PC-3 (cell line): ENCODE measurements at regions not wholly inside any gene's neighbourhood (a gene's known extent, or its start where the extent isn't known, plus 50 kb on each side); places are given as distances from the start of the nearest gene placed in this dataset.

Experiments
- EZH2phosphoT487 ChIP-seq: fragments of 300-600 bp; sonication (generic); IDR thresholded peaks from 2 replicates; pipeline ENCODE4 v1.6.1; 2018; ENCODE audit warnings: mild to moderate bottlenecking, antibody characterized with exemption, low read length, borderline replicate concordance
- TF ChIP-seq, protein P1 (sequence below): fragments of 300-600 bp; sonication (generic); conservative IDR thresholded peaks from 2 replicates; pipeline ENCODE4 v1.5.1; 2017; ENCODE audit warnings: antibody characterized with exemption, low read depth, mild to moderate bottlenecking, low read length

DNA sequence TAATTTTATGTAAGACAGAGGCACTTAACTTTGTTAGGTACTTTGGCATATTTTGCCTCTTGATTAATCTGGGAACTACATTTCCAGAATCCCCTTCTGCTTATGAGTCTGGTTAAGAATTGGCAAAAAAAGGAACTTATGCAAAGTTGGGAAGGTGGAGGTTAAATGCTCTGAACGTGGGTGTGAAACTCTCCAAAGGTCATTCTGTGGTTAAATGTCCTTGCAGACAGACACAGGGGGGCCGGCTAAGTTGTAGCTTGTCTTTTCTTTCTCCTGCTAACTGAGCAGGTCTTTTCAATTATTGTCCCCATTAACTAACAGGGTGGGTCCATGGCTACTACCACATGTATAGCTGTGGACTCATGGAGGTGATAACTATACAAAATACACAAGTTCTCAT is 248.6 kb upstream of the NOVA1 start:
- TF ChIP-seq, protein P1, sequence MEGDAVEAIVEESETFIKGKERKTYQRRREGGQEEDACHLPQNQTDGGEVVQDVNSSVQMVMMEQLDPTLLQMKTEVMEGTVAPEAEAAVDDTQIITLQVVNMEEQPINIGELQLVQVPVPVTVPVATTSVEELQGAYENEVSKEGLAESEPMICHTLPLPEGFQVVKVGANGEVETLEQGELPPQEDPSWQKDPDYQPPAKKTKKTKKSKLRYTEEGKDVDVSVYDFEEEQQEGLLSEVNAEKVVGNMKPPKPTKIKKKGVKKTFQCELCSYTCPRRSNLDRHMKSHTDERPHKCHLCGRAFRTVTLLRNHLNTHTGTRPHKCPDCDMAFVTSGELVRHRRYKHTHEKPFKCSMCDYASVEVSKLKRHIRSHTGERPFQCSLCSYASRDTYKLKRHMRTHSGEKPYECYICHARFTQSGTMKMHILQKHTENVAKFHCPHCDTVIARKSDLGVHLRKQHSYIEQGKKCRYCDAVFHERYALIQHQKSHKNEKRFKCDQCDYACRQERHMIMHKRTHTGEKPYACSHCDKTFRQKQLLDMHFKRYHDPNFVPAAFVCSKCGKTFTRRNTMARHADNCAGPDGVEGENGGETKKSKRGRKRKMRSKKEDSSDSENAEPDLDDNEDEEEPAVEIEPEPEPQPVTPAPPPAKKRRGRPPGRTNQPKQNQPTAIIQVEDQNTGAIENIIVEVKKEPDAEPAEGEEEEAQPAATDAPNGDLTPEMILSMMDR, result no peak
- TF ChIP-seq EZH2phosphoT487, result no peak
